Calu3 (cell line): ENCODE measurements at regions not wholly inside any gene's neighbourhood (a gene's known extent, or its start where the extent isn't known, plus 50 kb on each side); places are given as distances from the start of the nearest gene placed in this dataset.

Experiments
- BruUV-seq: library from RNA; stranded (reverse); fragments of 400-500 nt; replicated peaks from 2 replicates; lab custom pipeline; 2021; lab: Mats Ljungman, UMichigan
- CTCF ChIA-PET: fragments of 300-600 bp; sonication (Branson Sonifier 250); formaldehyde crosslinking; loops from one replicate; lab custom pipeline; 2022; ENCODE audit warnings: antibody characterized with exemption; lab: Charles Lee
- DNase-seq: peaks from one replicate; pipeline ENCODE4 v3.0.0; 2022
- H3K27ac Mint-ChIP-seq: one replicate; pipeline ENCODE4 v1.8.0; 2022; ENCODE audit warnings: mixed read lengths; ENCODE audit not compliant: unreplicated experiment
- H3K27me3 Mint-ChIP-seq: one replicate; pipeline ENCODE4 v1.8.0; 2022; ENCODE audit warnings: mixed read lengths; ENCODE audit not compliant: unreplicated experiment
- H3K36me3 Mint-ChIP-seq: one replicate; pipeline ENCODE4 v1.8.0; 2022; ENCODE audit warnings: mild to moderate bottlenecking, moderate library complexity, mixed read lengths; ENCODE audit not compliant: insufficient read depth, unreplicated experiment
- H3K4me1 Mint-ChIP-seq: one replicate; pipeline ENCODE4 v1.8.0; 2022; ENCODE audit warnings: mild to moderate bottlenecking, low read depth, mixed read lengths; ENCODE audit not compliant: unreplicated experiment
- H3K4me3 Mint-ChIP-seq: one replicate; pipeline ENCODE4 v1.8.0; 2022; ENCODE audit warnings: mild to moderate bottlenecking, low read depth, moderate library complexity, mixed read lengths; ENCODE audit not compliant: unreplicated experiment
- H3K9me3 Mint-ChIP-seq: one replicate; pipeline ENCODE4 v1.8.0; 2022; ENCODE audit warnings: low read depth, mixed read lengths; ENCODE audit not compliant: unreplicated experiment
- CTCF ChIP-seq: fragments of 200-600 bp; IDR thresholded peaks from one replicate; pipeline ENCODE4 v1.8.0; 2022; ENCODE audit warnings: antibody characterized with exemption; ENCODE audit not compliant: unreplicated experiment
- intact Hi-C: fragments of 100-400 bp; cut with micrococcal nuclease; formaldehyde crosslinking; loops from one replicate; pipeline ENCODE4 v1.10.0; 2022; ENCODE audit not compliant: unreplicated experiment

DNA sequence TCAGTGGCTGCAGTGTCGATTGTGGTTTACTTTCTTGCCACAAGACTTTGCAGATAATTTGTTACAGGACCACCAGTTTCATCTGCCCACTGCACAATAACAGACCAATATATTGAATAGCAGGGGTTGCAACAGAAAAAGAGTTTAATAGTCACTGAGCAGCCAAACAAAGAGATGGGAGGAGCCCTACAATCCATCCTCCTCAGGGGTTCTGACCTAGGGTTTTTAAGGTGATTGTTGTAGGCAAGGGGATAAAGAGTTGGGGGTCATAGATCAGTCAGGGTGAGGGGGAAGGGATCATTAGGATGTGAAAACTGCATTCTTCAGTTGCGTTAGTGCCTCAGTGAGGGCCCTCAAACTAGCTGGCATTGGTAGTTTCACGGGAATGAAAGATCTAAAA lies 110.7 kb upstream of the OLFM3 start:
- no peak for DNase-seq
- no peaks in the 10 kb centered on the region for H3K36me3 Mint-ChIP-seq
- no peaks in the 10 kb centered on the region for H3K9me3 Mint-ChIP-seq
- no peak for TF ChIP-seq CTCF
- CTCF ChIA-PET, result no interaction called here
- intact Hi-C loops, result no loop called here
- H3K27ac Mint-ChIP-seq, result no peak overlapping the region
- no peak overlapping the region for H3K4me3 Mint-ChIP-seq
- H3K4me1 Mint-ChIP-seq, result no peaks in the 10 kb centered on the region
- H3K27me3 Mint-ChIP-seq, result no peaks in the 10 kb centered on the region
- BruUV-seq, result no TSS peak

- CTCF ChIA-PET, result no interaction called here
- TF ChIP-seq CTCF, result no peak
- Mint-ChIP-seq H3K36me3 (no peaks in the 10 kb centered on the region), H3K27me3 (no peaks in the 10 kb centered on the region), H3K4me1 (no peaks in the 10 kb centered on the region), H3K27ac (no peak overlapping the region), H3K9me3 (no peaks in the 10 kb centered on the region), H3K4me3 (no peak overlapping the region)
- no peak for DNase-seq
- no TSS peak for BruUV-seq
- intact Hi-C loops, result no loop called here
Measured at GRCh38 chr1:102105931-102106550, 109.3 kb upstream of the OLFM3 start.

DNA sequence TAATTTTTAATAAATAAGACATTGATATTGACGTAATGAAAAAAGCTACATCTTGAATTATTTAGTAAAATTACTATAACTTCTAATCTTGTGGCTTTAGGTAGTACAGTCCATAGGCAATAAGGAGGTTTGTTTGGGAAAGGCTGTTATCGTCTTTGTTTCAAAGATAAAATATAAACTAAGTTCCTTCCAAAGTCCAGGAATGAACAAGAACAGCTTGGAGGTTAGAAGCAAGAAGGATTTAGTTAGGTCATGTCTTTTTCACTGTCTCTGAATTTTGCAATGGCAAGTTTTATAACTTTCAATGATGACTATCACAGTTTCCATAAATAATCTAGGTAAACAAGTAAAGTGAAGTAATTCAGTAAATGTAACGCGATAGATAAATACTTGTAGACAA lies 106.9 kb upstream of the OLFM3 start:
- no TSS peak for BruUV-seq
- intact Hi-C loops, result no loop called here
- CTCF ChIA-PET, result no interaction called here
- H3K27me3 Mint-ChIP-seq, result no peaks in the 10 kb centered on the region
- H3K9me3 Mint-ChIP-seq, result no peaks in the 10 kb centered on the region
- no peak for DNase-seq
- no peak for TF ChIP-seq CTCF
- H3K36me3 Mint-ChIP-seq, result no peaks in the 10 kb centered on the region
- no peak overlapping the region for H3K27ac Mint-ChIP-seq
- H3K4me3 Mint-ChIP-seq, result no peak overlapping the region
- H3K4me1 Mint-ChIP-seq, result no peaks in the 10 kb centered on the region

DNA sequence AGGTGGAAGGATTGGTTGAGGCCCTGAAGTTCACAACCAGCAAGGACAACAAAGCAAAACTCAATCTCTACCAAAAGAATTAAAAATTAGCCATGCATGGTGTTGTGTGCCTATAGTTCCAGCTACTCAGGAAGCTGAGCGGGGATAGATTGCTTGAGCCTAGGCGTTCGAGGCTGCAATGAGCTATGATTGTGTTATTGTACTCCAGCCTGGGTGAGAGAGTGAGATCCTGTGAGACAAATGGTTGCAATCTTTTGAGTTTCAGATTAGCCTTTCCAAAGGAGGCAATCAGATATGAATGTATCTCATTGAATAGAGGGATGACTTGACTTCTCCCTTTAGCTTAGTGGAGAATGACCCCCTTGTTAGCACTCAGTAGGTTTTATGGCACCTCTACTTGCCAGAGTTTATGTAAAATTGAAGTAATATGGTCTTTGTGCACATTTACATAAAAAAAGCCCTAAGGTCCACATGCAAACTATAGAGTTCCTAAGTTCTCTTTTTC lies 105.6 kb upstream of the OLFM3 start:
- Mint-ChIP-seq H3K27me3 (no peaks in the 10 kb centered on the region), H3K36me3 (no peaks in the 10 kb centered on the region), H3K4me3 (no peak overlapping the region), H3K27ac (no peak overlapping the region), H3K9me3 (no peaks in the 10 kb centered on the region), H3K4me1 (no peaks in the 10 kb centered on the region)
- no peak for DNase-seq
- no peak for TF ChIP-seq CTCF
- CTCF ChIA-PET, result no interaction called here
- BruUV-seq, result no TSS peak
- intact Hi-C loops, result no loop called here
